ENCODE measurements at regions not wholly inside any gene's neighbourhood (a gene's known extent, or its start where the extent isn't known, plus 50 kb on each side); places are given as distances from the start of the nearest gene placed in this dataset.

- no peaks in the 10 kb centered on the region for H3K4me1 Mint-ChIP-seq (ENCODE audit: low read depth, unreplicated experiment)
- H3K27ac Mint-ChIP-seq (ENCODE audit: unreplicated experiment), result no peak overlapping the region
Observed at GRCh38 chr14:85921241-85921640, 391.3 kb downstream of the FLRT2 start.

DNA sequence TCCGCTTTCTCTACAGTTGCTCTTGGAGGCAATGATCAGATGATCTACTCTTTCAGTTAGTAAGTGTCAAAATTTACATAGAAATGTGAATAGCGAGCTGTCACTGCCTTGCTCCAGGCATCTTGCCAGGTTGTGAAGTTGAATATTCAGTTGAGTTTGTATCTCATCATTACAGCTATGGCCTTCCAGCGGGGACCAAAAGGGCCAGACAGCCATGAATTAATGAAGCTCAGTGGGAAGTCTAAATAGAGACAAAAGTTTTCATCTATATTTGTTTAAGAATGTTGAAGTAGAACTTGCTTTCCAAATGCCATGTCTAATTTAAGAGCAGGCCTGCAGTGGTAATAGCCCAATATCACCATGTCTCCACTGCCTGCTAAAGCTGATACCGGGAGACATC, 387.8 kb downstream of the FLRT2 start:
- Mint-ChIP-seq H3K27ac (ENCODE audit: unreplicated experiment) (no peak overlapping the region), H3K27me3 (ENCODE audit: unreplicated experiment) (no peaks in the 10 kb centered on the region), H3K9me3 (ENCODE audit: low read depth, unreplicated experiment) (peaks cover 19% of the 10 kb centered on the region), H3K4me3 (ENCODE audit: low read depth, unreplicated experiment) (no peak overlapping the region), H3K4me1 (ENCODE audit: low read depth, unreplicated experiment) (no peaks in the 10 kb centered on the region), H3K36me3 (ENCODE audit: insufficient read depth, unreplicated experiment) (no peaks in the 10 kb centered on the region)
- TF ChIP-seq, protein P1, sequence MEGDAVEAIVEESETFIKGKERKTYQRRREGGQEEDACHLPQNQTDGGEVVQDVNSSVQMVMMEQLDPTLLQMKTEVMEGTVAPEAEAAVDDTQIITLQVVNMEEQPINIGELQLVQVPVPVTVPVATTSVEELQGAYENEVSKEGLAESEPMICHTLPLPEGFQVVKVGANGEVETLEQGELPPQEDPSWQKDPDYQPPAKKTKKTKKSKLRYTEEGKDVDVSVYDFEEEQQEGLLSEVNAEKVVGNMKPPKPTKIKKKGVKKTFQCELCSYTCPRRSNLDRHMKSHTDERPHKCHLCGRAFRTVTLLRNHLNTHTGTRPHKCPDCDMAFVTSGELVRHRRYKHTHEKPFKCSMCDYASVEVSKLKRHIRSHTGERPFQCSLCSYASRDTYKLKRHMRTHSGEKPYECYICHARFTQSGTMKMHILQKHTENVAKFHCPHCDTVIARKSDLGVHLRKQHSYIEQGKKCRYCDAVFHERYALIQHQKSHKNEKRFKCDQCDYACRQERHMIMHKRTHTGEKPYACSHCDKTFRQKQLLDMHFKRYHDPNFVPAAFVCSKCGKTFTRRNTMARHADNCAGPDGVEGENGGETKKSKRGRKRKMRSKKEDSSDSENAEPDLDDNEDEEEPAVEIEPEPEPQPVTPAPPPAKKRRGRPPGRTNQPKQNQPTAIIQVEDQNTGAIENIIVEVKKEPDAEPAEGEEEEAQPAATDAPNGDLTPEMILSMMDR (IDR thresholded peaks at IDR 0.05; ENCODE audit: unreplicated experiment), result no peak
- intact Hi-C loops (cut with micrococcal nuclease; ENCODE audit: unreplicated experiment), result no loop called here
- DNase-seq, result no peak
- CTCF ChIA-PET, result no interaction called here
- BruUV-seq (replicated peaks), result no TSS peak

More at GRCh38 chr14:85921241-85921640, 391.3 kb downstream of the FLRT2 start:
- TF ChIP-seq, protein P1 (IDR thresholded peaks at IDR 0.05; ENCODE audit: unreplicated experiment), result no peak
- no peaks in the 10 kb centered on the region for H3K27me3 Mint-ChIP-seq (ENCODE audit: unreplicated experiment)
- BruUV-seq (replicated peaks), result no TSS peak
- DNase-seq, result no peak
- intact Hi-C loops (cut with micrococcal nuclease; ENCODE audit: unreplicated experiment), result no loop called here
- CTCF ChIA-PET, result no interaction called here
- peaks cover 5% of the 10 kb centered on the region for H3K9me3 Mint-ChIP-seq (ENCODE audit: low read depth, unreplicated experiment)
- no peaks in the 10 kb centered on the region for H3K36me3 Mint-ChIP-seq (ENCODE audit: insufficient read depth, unreplicated experiment)
- no peak overlapping the region for H3K4me3 Mint-ChIP-seq (ENCODE audit: low read depth, unreplicated experiment)

DNA sequence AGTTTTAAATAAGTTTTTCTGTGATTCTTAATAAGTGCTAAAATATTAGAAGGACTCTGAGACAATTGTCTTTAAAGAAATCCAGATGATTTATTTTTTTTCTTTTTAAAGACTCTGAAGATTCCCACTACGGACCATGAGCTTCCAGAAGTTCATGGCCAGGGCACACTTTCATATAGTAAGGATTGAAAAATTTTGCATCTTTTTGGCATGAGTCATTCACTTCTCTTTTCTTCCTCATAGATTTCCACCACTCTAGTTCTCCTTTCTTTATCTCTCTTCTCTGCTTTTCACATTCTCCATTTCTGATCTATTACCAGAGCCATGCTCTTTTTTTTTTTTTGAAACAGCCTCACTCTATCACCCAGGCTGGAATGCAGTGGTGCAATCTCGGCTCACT, 385.8 kb downstream of the FLRT2 start:
- no TSS peak for BruUV-seq (replicated peaks)
- Mint-ChIP-seq H3K4me1 (ENCODE audit: low read depth, unreplicated experiment) (no peaks in the 10 kb centered on the region), H3K4me3 (ENCODE audit: low read depth, unreplicated experiment) (no peak overlapping the region), H3K27me3 (ENCODE audit: unreplicated experiment) (no peaks in the 10 kb centered on the region), H3K9me3 (ENCODE audit: low read depth, unreplicated experiment) (peaks cover 19% of the 10 kb centered on the region), H3K27ac (ENCODE audit: unreplicated experiment) (no peak overlapping the region), H3K36me3 (ENCODE audit: insufficient read depth, unreplicated experiment) (no peaks in the 10 kb centered on the region)
- CTCF ChIA-PET, result no interaction called here
- TF ChIP-seq, protein P1 (IDR thresholded peaks at IDR 0.05; ENCODE audit: unreplicated experiment), result no peak
- intact Hi-C loops (cut with micrococcal nuclease; ENCODE audit: unreplicated experiment), result no loop called here
- no peak for DNase-seq

GRCh38 chr14:85912141-85912540, 382.2 kb downstream of the FLRT2 start:
- CTCF ChIA-PET, result no interaction called here
- no peaks in the 10 kb centered on the region for H3K4me1 Mint-ChIP-seq (ENCODE audit: low read depth, unreplicated experiment)
- H3K9me3 Mint-ChIP-seq (ENCODE audit: low read depth, unreplicated experiment), result peaks cover 18% of the 10 kb centered on the region
- no TSS peak for BruUV-seq (replicated peaks)
- TF ChIP-seq, protein P1 (IDR thresholded peaks at IDR 0.05; ENCODE audit: unreplicated experiment), result no peak
- no peak overlapping the region for H3K4me3 Mint-ChIP-seq (ENCODE audit: low read depth, unreplicated experiment)
- no peaks in the 10 kb centered on the region for H3K36me3 Mint-ChIP-seq (ENCODE audit: insufficient read depth, unreplicated experiment)
- no peaks in the 10 kb centered on the region for H3K27me3 Mint-ChIP-seq (ENCODE audit: unreplicated experiment)
- no peak for DNase-seq
- H3K27ac Mint-ChIP-seq (ENCODE audit: unreplicated experiment), result no peak overlapping the region
- intact Hi-C loops (cut with micrococcal nuclease; ENCODE audit: unreplicated experiment), result no loop called here

- CTCF ChIA-PET, result no interaction called here
- no peaks in the 10 kb centered on the region for H3K36me3 Mint-ChIP-seq (ENCODE audit: insufficient read depth, unreplicated experiment)
- H3K27ac Mint-ChIP-seq (ENCODE audit: unreplicated experiment), result no peak overlapping the region
- no peaks in the 10 kb centered on the region for H3K27me3 Mint-ChIP-seq (ENCODE audit: unreplicated experiment)
- DNase-seq, result no peak
- no peaks in the 10 kb centered on the region for H3K4me1 Mint-ChIP-seq (ENCODE audit: low read depth, unreplicated experiment)
- H3K9me3 Mint-ChIP-seq (ENCODE audit: low read depth, unreplicated experiment), result peaks cover 22% of the 10 kb centered on the region
- TF ChIP-seq, protein P1 (IDR thresholded peaks at IDR 0.05; ENCODE audit: unreplicated experiment), result no peak
- intact Hi-C loops (cut with micrococcal nuclease; ENCODE audit: unreplicated experiment), result no loop called here
- BruUV-seq (replicated peaks), result no TSS peak
- no peak overlapping the region for H3K4me3 Mint-ChIP-seq (ENCODE audit: low read depth, unreplicated experiment)
Observed at GRCh38 chr14:85911044-85911443, 381.1 kb downstream of the FLRT2 start.

Data from Calu3 (cell line).